ENCODE measurements at regions not wholly inside any gene's neighbourhood (a gene's known extent, or its start where the extent isn't known, plus 50 kb on each side); places are given as distances from the start of the nearest gene placed in this dataset.

DNA sequence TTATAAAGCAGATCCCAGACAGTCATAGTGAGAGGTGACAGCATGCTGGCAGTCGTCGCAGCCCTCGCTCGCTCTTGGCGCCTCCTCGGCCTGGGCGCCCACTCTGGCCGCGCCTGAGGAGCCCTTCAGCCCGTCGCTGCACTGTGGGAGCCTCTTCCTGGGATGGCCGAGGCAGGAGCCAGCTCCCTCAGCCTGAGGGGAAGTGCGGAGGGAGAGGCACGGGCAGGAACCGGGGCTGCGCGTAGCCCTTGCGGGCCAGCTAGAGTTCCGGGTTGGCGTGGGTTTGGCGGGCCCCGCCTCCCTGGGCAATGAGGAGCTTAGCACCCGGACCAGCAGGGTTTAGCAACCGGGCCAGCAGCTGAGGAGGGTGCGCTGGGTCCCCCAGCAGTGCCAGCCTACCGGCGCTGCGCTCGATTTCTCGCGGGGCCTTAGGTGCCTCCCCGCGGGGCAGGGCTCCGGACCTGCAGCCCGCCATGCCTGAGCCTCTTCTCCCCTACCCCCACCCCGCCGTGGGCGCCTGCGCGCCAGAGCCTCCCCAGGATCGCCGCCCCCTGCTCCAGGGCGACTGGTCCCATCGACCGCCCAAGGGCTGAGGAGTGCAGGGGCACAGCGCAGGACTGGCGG, 451.2 kb upstream of the DCN start:
- no peak overlapping the region for H3K27ac ChIP-seq (ENCODE audit: low read depth, low read length)
- TF ChIP-seq, protein P1, sequence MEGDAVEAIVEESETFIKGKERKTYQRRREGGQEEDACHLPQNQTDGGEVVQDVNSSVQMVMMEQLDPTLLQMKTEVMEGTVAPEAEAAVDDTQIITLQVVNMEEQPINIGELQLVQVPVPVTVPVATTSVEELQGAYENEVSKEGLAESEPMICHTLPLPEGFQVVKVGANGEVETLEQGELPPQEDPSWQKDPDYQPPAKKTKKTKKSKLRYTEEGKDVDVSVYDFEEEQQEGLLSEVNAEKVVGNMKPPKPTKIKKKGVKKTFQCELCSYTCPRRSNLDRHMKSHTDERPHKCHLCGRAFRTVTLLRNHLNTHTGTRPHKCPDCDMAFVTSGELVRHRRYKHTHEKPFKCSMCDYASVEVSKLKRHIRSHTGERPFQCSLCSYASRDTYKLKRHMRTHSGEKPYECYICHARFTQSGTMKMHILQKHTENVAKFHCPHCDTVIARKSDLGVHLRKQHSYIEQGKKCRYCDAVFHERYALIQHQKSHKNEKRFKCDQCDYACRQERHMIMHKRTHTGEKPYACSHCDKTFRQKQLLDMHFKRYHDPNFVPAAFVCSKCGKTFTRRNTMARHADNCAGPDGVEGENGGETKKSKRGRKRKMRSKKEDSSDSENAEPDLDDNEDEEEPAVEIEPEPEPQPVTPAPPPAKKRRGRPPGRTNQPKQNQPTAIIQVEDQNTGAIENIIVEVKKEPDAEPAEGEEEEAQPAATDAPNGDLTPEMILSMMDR (IDR thresholded peaks at IDR 0.05; ENCODE audit: low read depth, low read length): no peak
- DNase-seq (ENCODE audit: low read depth, low spot score): no peak
- no peak overlapping the region for H3K4me3 ChIP-seq (ENCODE audit: low read depth, low read length)
- ChIA-PET CTCF (no interaction called here), POLR2A (interaction anchor here (0.6 kb wide), 1 partner anchor 491 kb away, joined by 4 read pairs; no protein-coding TSS in a partner anchor)
- no peaks in the 10 kb centered on the region for H3K27me3 ChIP-seq (ENCODE audit: control insufficient read depth, insufficient read depth, low read length)
- H3K9me3 ChIP-seq (ENCODE audit: control insufficient read depth, insufficient read depth, low read length): peaks cover 8% of the 10 kb centered on the region; the same call in 1 of the 2 replicates

DNA sequence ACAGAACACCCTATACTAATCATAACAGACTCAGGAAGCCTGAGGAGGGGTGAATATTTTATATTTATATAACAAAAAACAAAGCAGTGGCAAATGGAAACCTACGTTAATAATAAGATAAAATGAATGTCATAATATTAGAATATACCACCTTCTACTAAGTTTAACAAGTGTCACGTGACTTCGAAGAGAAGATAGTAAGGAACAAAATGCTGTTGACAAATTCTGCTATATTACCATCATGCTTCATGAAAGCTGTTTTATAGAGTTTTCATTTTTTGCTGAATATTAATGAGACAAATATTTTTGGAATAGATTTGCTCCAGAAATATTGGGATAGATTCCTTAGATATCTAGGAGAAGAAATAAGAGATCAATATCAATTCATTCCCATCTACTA, 450.6 kb upstream of the DCN start:
- no peak overlapping the region for H3K4me3 ChIP-seq (ENCODE audit: low read depth, low read length)
- TF ChIP-seq, protein P1 (IDR thresholded peaks at IDR 0.05; ENCODE audit: low read depth, low read length): no peak
- DNase-seq (ENCODE audit: low read depth, low spot score): no peak
- POLR2A ChIA-PET: no interaction called here
- CTCF ChIA-PET: no interaction called here
- peaks cover 8% of the 10 kb centered on the region; the same call in 1 of the 2 replicates for H3K9me3 ChIP-seq (ENCODE audit: control insufficient read depth, insufficient read depth, low read length)
- H3K27ac ChIP-seq (ENCODE audit: low read depth, low read length): no peak overlapping the region
- H3K27me3 ChIP-seq (ENCODE audit: control insufficient read depth, insufficient read depth, low read length): no peaks in the 10 kb centered on the region

DNA sequence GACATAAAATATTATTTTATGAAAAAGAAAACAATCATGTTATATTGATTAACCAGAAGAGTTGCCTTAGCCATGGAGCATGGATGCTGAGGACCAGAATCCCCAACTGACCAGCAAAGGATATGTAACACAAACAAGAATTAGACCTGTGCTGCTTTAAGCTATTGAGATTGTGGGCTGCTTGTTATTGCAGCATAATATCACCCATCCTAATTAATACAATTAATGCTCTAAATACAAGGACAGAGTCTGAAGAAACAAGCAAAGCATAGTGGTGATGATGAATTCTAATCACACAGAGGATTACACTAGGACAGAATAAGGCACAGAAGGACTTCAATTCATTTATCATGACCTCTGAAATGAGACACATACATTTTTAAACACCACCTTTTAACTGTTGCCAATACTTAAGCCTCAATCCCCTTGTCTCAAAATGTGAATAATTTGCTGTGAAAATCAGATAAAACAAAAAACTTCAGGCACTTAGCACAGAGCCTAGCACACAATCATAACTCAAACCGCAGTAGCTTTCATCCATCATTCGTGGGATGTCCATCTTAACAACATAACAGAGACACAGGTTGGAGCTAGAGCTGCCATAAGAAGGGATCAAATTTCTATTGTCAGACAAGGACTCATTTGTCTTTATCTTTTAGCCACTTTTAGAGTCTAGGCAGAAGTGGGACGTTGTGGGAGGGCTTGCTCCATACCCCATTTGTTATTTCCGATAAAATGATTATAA, 449.6 kb upstream of the DCN start:
- Histone ChIP-seq H3K27ac (ENCODE audit: low read depth, low read length) (no peak overlapping the region), H3K27me3 (ENCODE audit: control insufficient read depth, insufficient read depth, low read length) (no peaks in the 10 kb centered on the region), H3K9me3 (ENCODE audit: control insufficient read depth, insufficient read depth, low read length) (peaks cover 8% of the 10 kb centered on the region; the same call in 1 of the 2 replicates), H3K4me3 (ENCODE audit: low read depth, low read length) (no peak overlapping the region)
- DNase-seq (ENCODE audit: low read depth, low spot score): no peak
- ChIA-PET CTCF (no interaction called here), POLR2A (no interaction called here)
- TF ChIP-seq, protein P1 (IDR thresholded peaks at IDR 0.05; ENCODE audit: low read depth, low read length): no peak

DNA sequence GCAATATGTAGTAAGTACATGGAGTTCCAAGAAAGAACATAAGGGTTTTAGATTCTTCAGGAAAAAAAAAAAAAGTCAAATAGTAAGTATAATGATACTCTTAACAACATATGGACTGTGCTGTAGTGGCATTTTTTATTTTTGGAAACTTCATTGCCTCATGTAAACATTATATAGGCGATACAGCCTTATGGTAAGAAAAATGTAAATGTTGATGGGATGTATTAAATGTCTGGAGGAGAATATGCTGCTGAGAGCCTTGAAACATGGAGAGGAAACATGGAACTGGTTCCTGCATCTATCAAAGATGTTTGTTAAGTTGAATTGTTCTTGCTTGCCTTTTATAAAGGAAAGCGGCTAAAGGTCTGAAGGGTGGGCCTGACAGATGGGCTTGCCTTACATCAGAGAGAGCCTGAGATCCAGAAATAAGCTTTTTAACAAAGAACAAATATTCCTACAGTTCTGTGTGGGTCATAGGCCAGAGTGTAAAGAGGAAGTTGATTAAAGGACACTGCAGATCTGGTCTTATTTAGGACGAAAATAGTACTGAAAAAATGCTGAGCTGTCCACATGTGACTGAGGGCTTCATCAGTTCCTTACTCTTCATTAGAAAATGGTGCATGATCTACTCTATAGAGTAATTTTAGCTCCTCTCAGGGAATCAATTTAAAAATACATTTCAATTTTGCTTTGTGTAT, 448.1 kb upstream of the DCN start:
- POLR2A ChIA-PET: no interaction called here
- TF ChIP-seq, protein P1 (IDR thresholded peaks at IDR 0.05; ENCODE audit: low read depth, low read length): no peak
- Histone ChIP-seq H3K27me3 (ENCODE audit: control insufficient read depth, insufficient read depth, low read length) (no peaks in the 10 kb centered on the region), H3K27ac (ENCODE audit: low read depth, low read length) (no peak overlapping the region), H3K9me3 (ENCODE audit: control insufficient read depth, insufficient read depth, low read length) (peaks cover 8% of the 10 kb centered on the region; the same call in 1 of the 2 replicates), H3K4me3 (ENCODE audit: low read depth, low read length) (no peak overlapping the region)
- DNase-seq (ENCODE audit: low read depth, low spot score): no peak
- CTCF ChIA-PET: interaction anchor here (0.9 kb wide), 1 partner anchor 53 kb away, joined by 3 read pairs; no protein-coding TSS in a partner anchor

Measured in AG04450 (cell line).